Esophagus (tissue), 2 donors: ENCODE measurements at regions not wholly inside any gene's neighbourhood (a gene's known extent, or its start where the extent isn't known, plus 50 kb on each side); places are given as distances from the start of the nearest gene placed in this dataset.
A peak's percentile ranks its signal among the peaks of the same experiment; 100 is the strongest.

ENCODE experiments used
- H3K27ac ChIP-seq, 2 donors: one replicate each; pipeline ENCODE4 v1.5.1; 2013; ENCODE audit warnings: low read depth in 2 of 2, mild to moderate bottlenecking in 2 of 2, inconsistent platforms in 1 of 2, low read length in 1 of 2, moderate library complexity in 1 of 2
- H3K27me3 ChIP-seq, 2 donors: one replicate each; pipeline ENCODE4 v1.6.1; 2013; ENCODE audit warnings: low read length in 2 of 2, control low read depth in 1 of 2, mild to moderate bottlenecking in 1 of 2; ENCODE audit not compliant: insufficient read depth in 2 of 2, control insufficient read depth in 1 of 2
- H3K36me3 ChIP-seq, 2 donors: one replicate each; pipeline ENCODE4 v1.6.1; 2013; ENCODE audit warnings: low read length in 1 of 2; ENCODE audit not compliant: control insufficient read depth in 2 of 2, insufficient read depth in 2 of 2
- H3K4me1 ChIP-seq, 2 donors: one replicate each; pipeline ENCODE4 v1.6.1; 2013; ENCODE audit warnings: low read length in 1 of 2; ENCODE audit not compliant: control insufficient read depth in 2 of 2, insufficient read depth in 2 of 2
- H3K4me3 ChIP-seq, 2 donors: one replicate each; pipeline ENCODE4 v1.5.1; 2013; ENCODE audit warnings: low read length in 2 of 2, mild to moderate bottlenecking in 2 of 2, low read depth in 1 of 2, moderate library complexity in 1 of 2
- H3K9me3 ChIP-seq, 2 donors: one replicate each; pipeline ENCODE4 v1.6.1; 2013; ENCODE audit warnings: mild to moderate bottlenecking in 2 of 2, low read depth in 1 of 2, low read length in 1 of 2, moderate library complexity in 1 of 2; ENCODE audit not compliant: control insufficient read depth in 2 of 2, insufficient read depth in 1 of 2
- WGBS, 2 donors: extraction: QIAGEN DNeasy Blood & Tissue Kit; methylation state at CpG; one replicate each; pipeline ENCODE4 v1.1.7; 2013; 5-methylcytosine and 5-hydroxymethylcytosine counted together
- donor health status: healthy with polysubstance abuse.
- donor health status: Bipolar disorder and iron deficiency.

DNA sequence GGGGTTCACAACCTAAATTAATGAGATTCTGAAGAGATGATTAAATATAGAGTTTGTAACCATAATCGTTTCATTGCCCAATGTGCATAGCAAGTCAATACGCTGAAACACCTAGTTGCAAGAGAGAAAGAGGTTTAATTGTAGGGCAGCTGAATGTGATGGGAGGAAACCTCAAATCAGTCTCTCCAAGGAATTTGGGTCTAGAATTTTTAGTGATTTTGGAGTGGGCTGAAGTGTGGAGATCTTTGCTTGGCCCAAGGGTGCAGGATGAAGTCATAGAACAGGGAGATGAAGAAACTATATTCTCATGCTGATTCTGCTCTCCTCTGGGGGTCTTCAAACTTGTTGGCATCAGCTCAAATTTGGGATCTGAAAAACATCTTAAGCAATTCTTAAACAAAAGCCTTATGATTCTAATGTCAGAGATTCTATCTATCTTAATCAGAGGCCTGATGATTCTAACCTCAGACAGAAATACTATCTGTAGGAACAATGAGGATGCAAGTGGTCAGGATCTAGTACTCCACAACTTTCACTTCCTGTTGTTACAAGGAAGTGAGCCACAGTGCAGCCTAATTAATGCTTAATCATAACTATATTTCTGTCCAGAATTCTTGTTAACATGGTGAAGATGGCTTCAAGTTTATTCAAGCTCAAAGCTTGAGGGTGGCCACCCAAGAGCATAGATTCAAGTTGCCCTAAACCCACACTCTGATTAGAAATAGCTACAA, 80.2 kb upstream of the FUT8 start:
- Histone ChIP-seq H3K4me3 (no peak overlapping the region), H3K27me3 (no peaks in the 10 kb centered on the region), H3K4me1 (peaks cover 0 to 12% of the 10 kb centered on the region in 2 donors), H3K9me3 (no peaks in the 10 kb centered on the region), H3K27ac (no peak overlapping the region), H3K36me3 (no peaks in the 10 kb centered on the region)
- WGBS, 2 donors, result 90% methylated on average over 2 of the region's 2 CpGs

- Histone ChIP-seq H3K4me3 (no peak overlapping the region), H3K27ac (peak overlapping the region; percentile 52 to 69), H3K9me3 (no peaks in the 10 kb centered on the region), H3K27me3 (no peaks in the 10 kb centered on the region), H3K36me3 (no peaks in the 10 kb centered on the region), H3K4me1 (peaks cover 0 to 12% of the 10 kb centered on the region in 2 donors)
- 37 to 48% methylated on average over 8 of the region's 8 CpGs for WGBS, 2 donors
Observed at GRCh38 chr14:65333943-65334687, 78.4 kb upstream of the FUT8 start.

- Histone ChIP-seq H3K9me3 (no peaks in the 10 kb centered on the region), H3K36me3 (no peaks in the 10 kb centered on the region), H3K4me3 (no peak overlapping the region), H3K4me1 (peaks cover 0 to 10% of the 10 kb centered on the region in 2 donors), H3K27ac (peak overlapping the region; percentile 69 to 75), H3K27me3 (no peaks in the 10 kb centered on the region)
- WGBS, 2 donors, result 39 to 43% methylated on average over 8 of the region's 8 CpGs
Observed at GRCh38 chr14:65334765-65335410, 77.6 kb upstream of the FUT8 start.

DNA sequence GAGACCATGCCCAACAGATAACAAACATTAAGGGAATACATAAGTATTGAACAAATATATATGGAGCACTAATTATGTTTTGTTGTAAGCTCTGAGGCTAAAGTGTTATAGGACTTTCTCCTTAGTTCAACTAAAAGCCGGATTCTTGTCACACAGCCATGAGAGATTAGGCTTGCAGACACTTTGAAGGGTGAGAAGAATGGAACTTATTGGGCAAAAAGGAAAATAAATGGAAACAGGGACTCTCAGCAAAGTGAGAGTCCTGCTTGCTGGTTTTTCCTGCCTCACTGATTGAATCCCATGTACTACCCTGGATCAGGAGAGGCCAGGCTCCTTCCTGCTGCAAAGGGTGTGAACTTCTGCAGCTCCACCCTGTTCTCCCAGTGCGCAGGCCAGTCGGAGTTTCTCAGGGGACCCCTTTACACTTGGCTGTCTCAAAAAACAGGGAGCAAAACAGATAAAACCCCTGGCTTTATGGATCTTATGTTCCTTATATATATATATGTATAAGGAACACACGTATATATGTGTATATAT, 77.1 kb upstream of the FUT8 start:
- Histone ChIP-seq H3K27me3 (no peaks in the 10 kb centered on the region), H3K27ac (peak overlapping the region; percentile 63 to 69), H3K4me1 (peaks cover 0 to 10% of the 10 kb centered on the region in 2 donors), H3K9me3 (no peaks in the 10 kb centered on the region), H3K4me3 (no peak overlapping the region), H3K36me3 (no peaks in the 10 kb centered on the region)
- 74 to 80% methylated on average over 4 of the region's 4 CpGs for WGBS, 2 donors

DNA sequence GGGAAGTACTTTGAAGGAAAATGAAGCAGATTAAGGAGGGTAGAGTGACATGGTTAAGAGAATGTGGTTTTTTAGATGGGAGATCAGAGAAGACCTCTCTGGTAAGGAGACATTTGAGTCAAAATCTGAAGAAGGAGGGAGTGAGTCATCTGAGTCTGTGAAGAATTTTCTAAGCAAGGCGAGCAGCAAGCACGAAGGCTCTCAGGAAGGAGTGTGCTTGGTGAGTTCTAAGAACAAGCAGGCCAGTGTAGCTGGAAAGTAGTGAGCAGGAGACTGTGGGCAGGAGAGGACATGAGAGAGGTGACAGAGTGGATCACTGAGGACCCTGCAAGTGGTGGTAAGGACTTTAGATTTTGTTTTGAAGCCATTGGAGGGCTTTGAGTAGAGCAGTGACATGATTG, 76.3 kb upstream of the FUT8 start:
- H3K27me3 ChIP-seq, result no peaks in the 10 kb centered on the region
- peaks cover 0 to 10% of the 10 kb centered on the region in 2 donors for H3K4me1 ChIP-seq
- H3K9me3 ChIP-seq, result no peaks in the 10 kb centered on the region
- H3K27ac ChIP-seq, result peak overlapping the region in 1 of 2 donors; percentile 29
- no peak overlapping the region for H3K4me3 ChIP-seq
- no peaks in the 10 kb centered on the region for H3K36me3 ChIP-seq
- WGBS, 2 donors, result 48 to 52% methylated on average over 2 of the region's 2 CpGs

DNA sequence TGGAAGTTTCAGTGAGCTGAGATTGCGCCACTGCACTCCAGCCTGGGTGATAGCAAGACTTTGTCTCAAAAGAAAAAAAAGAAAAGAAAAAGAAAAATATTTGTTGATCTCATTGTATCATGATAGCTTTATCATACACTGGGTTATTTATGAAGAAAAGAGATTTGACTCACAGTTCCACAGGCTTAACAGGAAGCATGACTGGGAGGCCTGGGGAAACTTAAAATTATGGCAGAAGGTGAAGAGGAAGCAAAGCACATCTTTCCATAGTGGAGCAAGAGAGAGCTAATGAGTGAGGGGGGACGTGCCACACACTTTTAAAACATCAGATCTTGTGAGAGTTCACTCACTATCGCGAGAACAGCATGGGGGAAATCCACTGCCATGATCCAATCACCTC, 72.7 kb upstream of the FUT8 start:
- H3K36me3 ChIP-seq, result no peaks in the 10 kb centered on the region
- H3K4me3 ChIP-seq, result no peak overlapping the region
- H3K4me1 ChIP-seq, result peaks cover 0 to 5% of the 10 kb centered on the region in 2 donors
- no peak overlapping the region for H3K27ac ChIP-seq
- no peaks in the 10 kb centered on the region for H3K9me3 ChIP-seq
- no peaks in the 10 kb centered on the region for H3K27me3 ChIP-seq
- 94% methylated on average over 4 of the region's 4 CpGs for WGBS, 2 donors

- Histone ChIP-seq H3K36me3 (no peaks in the 10 kb centered on the region), H3K9me3 (no peaks in the 10 kb centered on the region), H3K4me3 (no peak overlapping the region), H3K27ac (no peak overlapping the region), H3K27me3 (no peaks in the 10 kb centered on the region), H3K4me1 (peaks cover 0 to 2% of the 10 kb centered on the region in 2 donors)
- 89 to 94% methylated on average over 5 of the region's 5 CpGs for WGBS, 2 donors
Observed at GRCh38 chr14:65344011-65344410, 68.5 kb upstream of the FUT8 start.

DNA sequence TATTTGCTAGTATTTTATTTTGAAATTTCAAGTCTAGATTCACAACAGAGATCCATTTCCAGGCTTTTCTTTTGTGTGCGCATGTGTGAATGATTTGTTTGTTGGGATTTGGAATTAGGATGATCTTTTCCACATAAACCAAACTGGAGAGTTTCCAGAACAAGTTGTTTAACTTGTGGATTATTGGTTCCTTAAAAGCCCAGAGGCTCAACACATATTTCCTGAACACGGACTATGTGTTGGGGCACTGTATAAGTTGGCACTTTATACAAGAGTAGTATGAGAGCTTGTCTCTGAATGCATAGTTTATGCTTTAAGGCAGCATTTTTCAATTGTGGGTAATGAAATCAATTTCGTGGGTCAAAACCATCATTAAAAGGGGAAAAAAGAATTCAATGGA, 67.3 kb upstream of the FUT8 start:
- H3K9me3 ChIP-seq, result no peaks in the 10 kb centered on the region

GRCh38 chr14:65346474-65346873, 66.1 kb upstream of the FUT8 start:
- H3K36me3 ChIP-seq, result no peaks in the 10 kb centered on the region
- H3K27me3 ChIP-seq, result no peaks in the 10 kb centered on the region
- peaks cover 0 to 2% of the 10 kb centered on the region in 2 donors for H3K4me1 ChIP-seq
- H3K27ac ChIP-seq, result no peak overlapping the region
- 86 to 87% methylated on average over 5 of the region's 5 CpGs for WGBS, 2 donors
- H3K4me3 ChIP-seq, result no peak overlapping the region
- no peaks in the 10 kb centered on the region for H3K9me3 ChIP-seq

More for the DNA sequence above, 67.3 kb upstream of the FUT8 start:
- H3K36me3 ChIP-seq, result no peaks in the 10 kb centered on the region
- H3K27me3 ChIP-seq, result no peaks in the 10 kb centered on the region
- 35 to 48% methylated on average over 3 of the region's 3 CpGs for WGBS, 2 donors
- H3K4me3 ChIP-seq, result no peak overlapping the region
- H3K27ac ChIP-seq, result no peak overlapping the region
- H3K4me1 ChIP-seq, result peaks cover 0 to 2% of the 10 kb centered on the region in 2 donors
